Gastrocnemius medialis (tissue), 4 donors: ENCODE measurements at regions not wholly inside any gene's neighbourhood (a gene's known extent, or its start where the extent isn't known, plus 50 kb on each side); places are given as distances from the start of the nearest gene placed in this dataset.

ENCODE experiments used
- ATAC-seq, 2 donors: fragments of 150-250 bp; one replicate each; pipeline ENCODE4 v1.9.1; 2016
- DNase-seq, 2 donors: peaks; one replicate each; pipeline ENCODE4 v3.0.0-alpha.2; 2019
- H3K27ac ChIP-seq, 4 donors: fragments of 200-600 bp; sonication (generic); 1 replicate in 1 of 4; 2 replicates in 3 of 4; pipeline ENCODE4 v1.5.1; 2016 to 2018; ENCODE audit warnings: mild to moderate bottlenecking in 2 of 4, moderate library complexity in 1 of 4
- H3K27me3 ChIP-seq, 3 donors: fragments of 200-600 bp; sonication (generic) in 2 of 3; 1 replicate in 1 of 3; 2 replicates in 2 of 3; pipeline versions ENCODE4 v1.5.1 to v1.6.0; 2016 to 2019; ENCODE audit warnings: mild to moderate bottlenecking in 1 of 3, moderate library complexity in 1 of 3
- H3K36me3 ChIP-seq, 2 donors: fragments of 200-600 bp; sonication (generic) in 1 of 2; one replicate each; pipeline ENCODE4 v1.5.1; 2017 to 2018
- H3K4me1 ChIP-seq, 2 donors: fragments of 200-600 bp; sonication (generic) in 1 of 2; one replicate each; pipeline ENCODE4 v1.5.1; 2016 to 2017; ENCODE audit warnings: mild to moderate bottlenecking in 2 of 2
- H3K4me3 ChIP-seq, 4 donors: fragments of 200-600 bp; sonication (generic) in 3 of 4; 1 replicate in 1 of 4; 2 replicates in 3 of 4; pipeline ENCODE4 v1.5.1; 2016 to 2019; ENCODE audit warnings: mild to moderate bottlenecking in 2 of 4
- H3K9me3 ChIP-seq, 3 donors: fragments of 200-600 bp; sonication (generic) in 2 of 3; 1 replicate in 1 of 3; 2 replicates in 2 of 3; pipeline ENCODE4 v1.5.1; 2016 to 2019
- POLR2A ChIP-seq, 2 donors: fragments of 450-650 bp; IDR thresholded peaks; one replicate each; pipeline ENCODE4 v1.6.1; 2017; ENCODE audit warnings: antibody characterized with exemption in 2 of 2, mild to moderate bottlenecking in 2 of 2, moderate library complexity in 2 of 2
- in situ Hi-C, 4 donors: fragments of 200-750 bp; cut with MboI; loops; one replicate each; pipeline versions ENCODE4 v1.15.0 to v1.8.0; 2017; ENCODE audit warnings: low sequenced_read_pairs in 4 of 4
- intact Hi-C: fragments of 100-400 bp; cut with DNase I; formaldehyde crosslinking; loops from one replicate; pipeline ENCODE4 v1.15.1; 2023; ENCODE audit warnings: low total_unique reads
- TF ChIP-seq, protein P1 (sequence below), 5 experiments: fragments of 450-650 bp in 3 of 5; fragments of 200-600 bp in 2 of 5; sonication (generic) in 2 of 5; IDR thresholded peaks in 4 of 5; conservative IDR thresholded peaks in 1 of 5; 1 replicate in 4 of 5; 2 replicates in 1 of 5; pipeline ENCODE4 v1.5.1; 2016 to 2019; ENCODE audit warnings: antibody characterized with exemption in 5 of 5, mild to moderate bottlenecking in 3 of 5, moderate library complexity in 3 of 5

DNA sequence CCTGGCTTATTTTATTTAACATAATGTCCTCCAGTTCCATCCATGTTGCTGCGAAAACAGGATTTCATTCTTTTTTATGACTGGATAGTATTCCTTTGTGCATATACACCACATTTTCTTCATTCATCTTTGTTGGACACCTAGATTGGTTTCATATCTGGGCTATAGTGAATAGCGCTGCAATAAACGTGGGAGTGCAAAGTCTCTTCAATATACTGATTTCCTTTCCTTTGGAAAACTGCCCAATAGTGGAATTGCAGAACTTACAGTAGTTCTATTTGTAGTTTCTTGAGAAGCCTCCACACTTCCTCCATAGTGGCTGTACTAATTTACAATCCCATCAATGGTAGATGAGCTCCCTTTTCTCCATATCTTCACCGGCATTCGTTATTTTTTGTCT lies 72.5 kb upstream of the KLHL25 start:
- Histone ChIP-seq H3K4me3 (no peak overlapping the region), H3K36me3 (no peaks in the 10 kb centered on the region), H3K4me1 (no peaks in the 10 kb centered on the region), H3K27ac (no peak overlapping the region), H3K9me3 (no peaks in the 10 kb centered on the region), H3K27me3 (no peaks in the 10 kb centered on the region)
- ATAC-seq (no peak), DNase-seq (no peak)
- intact Hi-C loops, result loop anchor here (10.0 kb wide), 1 partner anchor 378 kb away; no protein-coding TSS in a partner anchor
- TF ChIP-seq, protein P1, sequence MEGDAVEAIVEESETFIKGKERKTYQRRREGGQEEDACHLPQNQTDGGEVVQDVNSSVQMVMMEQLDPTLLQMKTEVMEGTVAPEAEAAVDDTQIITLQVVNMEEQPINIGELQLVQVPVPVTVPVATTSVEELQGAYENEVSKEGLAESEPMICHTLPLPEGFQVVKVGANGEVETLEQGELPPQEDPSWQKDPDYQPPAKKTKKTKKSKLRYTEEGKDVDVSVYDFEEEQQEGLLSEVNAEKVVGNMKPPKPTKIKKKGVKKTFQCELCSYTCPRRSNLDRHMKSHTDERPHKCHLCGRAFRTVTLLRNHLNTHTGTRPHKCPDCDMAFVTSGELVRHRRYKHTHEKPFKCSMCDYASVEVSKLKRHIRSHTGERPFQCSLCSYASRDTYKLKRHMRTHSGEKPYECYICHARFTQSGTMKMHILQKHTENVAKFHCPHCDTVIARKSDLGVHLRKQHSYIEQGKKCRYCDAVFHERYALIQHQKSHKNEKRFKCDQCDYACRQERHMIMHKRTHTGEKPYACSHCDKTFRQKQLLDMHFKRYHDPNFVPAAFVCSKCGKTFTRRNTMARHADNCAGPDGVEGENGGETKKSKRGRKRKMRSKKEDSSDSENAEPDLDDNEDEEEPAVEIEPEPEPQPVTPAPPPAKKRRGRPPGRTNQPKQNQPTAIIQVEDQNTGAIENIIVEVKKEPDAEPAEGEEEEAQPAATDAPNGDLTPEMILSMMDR (IDR thresholded peaks at IDR 0.05 in 4 of 5, conservative IDR thresholded peaks at IDR 0.05 in 1 of 5), result no peak
- no peak for TF ChIP-seq POLR2A (IDR thresholded peaks at IDR 0.05)
- in situ Hi-C loops, result loop anchor here in 3 of 4 donors (10.0 to 25.0 kb wide), 4 partner anchors 245 to 520 kb away; no protein-coding TSS in a partner anchor

DNA sequence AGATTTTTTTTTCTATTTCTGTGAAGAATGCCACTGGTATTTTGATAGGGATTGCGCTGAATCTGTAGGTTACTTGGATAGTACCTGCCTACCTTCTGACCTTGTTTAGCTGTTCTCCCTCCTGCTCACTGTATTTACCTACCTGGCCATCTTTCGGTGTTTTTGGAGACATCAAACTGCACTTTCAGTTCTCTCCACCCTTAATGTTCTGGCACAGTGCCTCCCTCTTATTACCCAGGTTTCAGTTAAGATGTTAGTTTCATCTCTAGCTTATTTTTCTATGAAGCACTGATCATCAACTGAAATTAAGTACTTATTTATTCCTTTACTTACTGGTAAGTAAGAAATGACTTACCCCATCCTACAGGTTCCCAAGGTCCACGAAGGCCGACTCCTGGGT lies 74.4 kb upstream of the KLHL25 start:
- no peak overlapping the region for H3K27ac ChIP-seq
- no peak for DNase-seq
- TF ChIP-seq POLR2A (IDR thresholded peaks at IDR 0.05), result no peak
- TF ChIP-seq, protein P1 (IDR thresholded peaks at IDR 0.05 in 4 of 5, conservative IDR thresholded peaks at IDR 0.05 in 1 of 5), result no peak
- no peaks in the 10 kb centered on the region for H3K4me1 ChIP-seq
- H3K9me3 ChIP-seq, result no peaks in the 10 kb centered on the region
- no peaks in the 10 kb centered on the region for H3K36me3 ChIP-seq
- in situ Hi-C loops, result loop anchor here in 3 of 4 donors (10.0 to 25.0 kb wide), 4 partner anchors 243 to 518 kb away; no protein-coding TSS in a partner anchor
- no peak for ATAC-seq
- intact Hi-C loops, result loop anchor here (10.0 kb wide), 1 partner anchor 376 kb away; no protein-coding TSS in a partner anchor
- no peaks in the 10 kb centered on the region for H3K27me3 ChIP-seq
- no peak overlapping the region for H3K4me3 ChIP-seq

DNA sequence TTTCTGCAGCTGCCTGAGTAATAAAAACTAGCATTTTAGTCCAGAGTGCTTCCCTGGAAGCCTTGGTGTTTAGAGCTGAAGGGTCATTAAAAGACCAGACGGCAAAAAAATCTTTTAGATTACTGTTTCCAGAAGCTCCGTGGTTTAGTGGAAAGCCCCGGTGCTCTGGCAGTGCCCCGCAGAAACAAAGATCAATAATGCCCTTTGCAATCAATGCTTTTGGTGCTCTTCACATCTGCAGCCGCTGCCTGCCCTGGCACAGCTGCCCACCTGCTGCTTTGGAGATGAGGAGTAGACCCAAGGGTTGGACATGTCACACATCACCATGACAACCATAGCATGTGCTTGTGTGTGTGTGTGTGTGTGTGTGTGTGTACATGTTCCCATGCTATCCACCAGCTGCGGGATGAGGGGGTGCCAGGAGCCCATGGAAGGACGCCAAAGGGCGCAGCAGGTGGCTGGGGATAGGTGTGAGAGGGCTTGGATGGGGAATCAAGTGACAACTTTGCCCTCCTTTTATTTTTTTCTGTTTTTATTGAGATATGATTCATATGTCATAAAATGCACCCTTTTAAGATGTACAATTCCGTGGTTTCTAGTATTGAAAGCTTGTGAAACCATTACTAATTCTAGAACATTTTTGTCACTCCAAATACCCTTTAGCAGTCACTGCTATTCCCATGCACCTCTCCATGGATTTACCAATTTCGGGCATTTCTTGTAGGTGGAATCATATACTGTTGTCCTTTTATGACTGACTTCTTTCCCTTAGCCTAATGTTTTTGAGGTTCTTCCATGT lies 75.7 kb upstream of the KLHL25 start:
- intact Hi-C loops, result no loop called here

DNA sequence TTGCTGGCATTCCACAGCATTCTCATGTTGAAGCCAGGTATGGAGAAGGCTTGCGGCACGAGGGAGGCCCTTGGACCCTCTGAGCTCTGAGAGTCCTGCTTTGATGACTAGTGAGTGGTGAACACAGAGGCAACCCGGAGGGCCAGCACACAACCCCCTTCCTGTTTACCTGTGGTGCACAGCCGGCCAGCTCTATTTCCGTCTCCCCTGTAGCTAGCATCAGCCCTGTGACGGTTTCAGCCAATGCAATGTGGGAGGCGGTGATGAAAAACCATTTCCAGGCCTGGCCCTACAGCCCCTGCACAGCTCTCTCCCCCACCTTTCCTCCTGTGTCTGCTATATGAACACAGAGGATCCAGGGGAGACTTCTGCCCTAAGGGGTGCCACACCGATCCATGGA lies 76.8 kb upstream of the KLHL25 start:
- Histone ChIP-seq H3K9me3 (no peaks in the 10 kb centered on the region), H3K4me3 (no peak overlapping the region), H3K27me3 (no peaks in the 10 kb centered on the region), H3K36me3 (no peaks in the 10 kb centered on the region), H3K27ac (no peak overlapping the region), H3K4me1 (no peaks in the 10 kb centered on the region)
- intact Hi-C loops, result no loop called here
- DNase-seq, result no peak
- TF ChIP-seq POLR2A (IDR thresholded peaks at IDR 0.05), result no peak
- TF ChIP-seq, protein P1 (IDR thresholded peaks at IDR 0.05 in 4 of 5, conservative IDR thresholded peaks at IDR 0.05 in 1 of 5), result no peak
- ATAC-seq, result no peak
- in situ Hi-C loops, result loop anchor here in 3 of 4 donors (25.0 kb wide), 3 partner anchors 241 to 516 kb away; no protein-coding TSS in a partner anchor

More for the DNA sequence above, 75.7 kb upstream of the KLHL25 start:
- no peak for DNase-seq
- no peak for ATAC-seq
- in situ Hi-C loops, result loop anchor here in 3 of 4 donors (25.0 kb wide), 3 partner anchors 242 to 517 kb away; no protein-coding TSS in a partner anchor
- H3K36me3 ChIP-seq, result no peaks in the 10 kb centered on the region
- H3K4me1 ChIP-seq, result no peaks in the 10 kb centered on the region
- H3K4me3 ChIP-seq, result no peak overlapping the region
- no peaks in the 10 kb centered on the region for H3K9me3 ChIP-seq
- no peak overlapping the region for H3K27ac ChIP-seq
- no peaks in the 10 kb centered on the region for H3K27me3 ChIP-seq
- TF ChIP-seq, protein P1 (IDR thresholded peaks at IDR 0.05 in 4 of 5, conservative IDR thresholded peaks at IDR 0.05 in 1 of 5), result no peak
- TF ChIP-seq POLR2A (IDR thresholded peaks at IDR 0.05), result no peak
